ENCODE measurements at regions not wholly inside any gene's neighbourhood (a gene's known extent, or its start where the extent isn't known, plus 50 kb on each side); places are given as distances from the start of the nearest gene placed in this dataset.

GRCh38 chr6:145250436-145250835 is 484.9 kb downstream of the EPM2A start:
- no peak overlapping the region for H3K27ac Mint-ChIP-seq
- intact Hi-C loops (cut with micrococcal nuclease), result no loop called here
- ChIA-PET POLR2A (no interaction called here), CTCF (no interaction called here)
- no peak for ATAC-seq
- DNase-seq, result no peak
- H3K27me3 Mint-ChIP-seq, result no peaks in the 10 kb centered on the region
- no peaks in the 10 kb centered on the region for H3K36me3 Mint-ChIP-seq (ENCODE audit: low read depth)
- H3K9me3 Mint-ChIP-seq, result no peaks in the 10 kb centered on the region
- no peak overlapping the region for H3K4me3 Mint-ChIP-seq
- no peaks in the 10 kb centered on the region for H3K4me1 Mint-ChIP-seq (ENCODE audit: low read depth)
- TF ChIP-seq CTCF (IDR thresholded peaks at IDR 0.05), result no peak

GRCh38 chr6:145252737-145253136 is 482.6 kb downstream of the EPM2A start:
- no peak for ATAC-seq
- Mint-ChIP-seq H3K27ac (no peak overlapping the region), H3K36me3 (ENCODE audit: low read depth) (no peaks in the 10 kb centered on the region), H3K4me1 (ENCODE audit: low read depth) (no peaks in the 10 kb centered on the region), H3K4me3 (no peak overlapping the region), H3K27me3 (no peaks in the 10 kb centered on the region), H3K9me3 (no peaks in the 10 kb centered on the region)
- no peak for TF ChIP-seq CTCF (IDR thresholded peaks at IDR 0.05)
- intact Hi-C loops (cut with micrococcal nuclease), result no loop called here
- CTCF ChIA-PET, result interaction anchor here (1.5 kb wide), 1 partner anchor 12 kb away, joined by 3 read pairs; no protein-coding TSS in a partner anchor
- POLR2A ChIA-PET, result no interaction called here
- DNase-seq, result no peak

- Mint-ChIP-seq H3K36me3 (ENCODE audit: low read depth) (no peaks in the 10 kb centered on the region), H3K4me3 (no peak overlapping the region), H3K27me3 (no peaks in the 10 kb centered on the region), H3K9me3 (no peaks in the 10 kb centered on the region), H3K27ac (no peak overlapping the region), H3K4me1 (ENCODE audit: low read depth) (no peaks in the 10 kb centered on the region)
- TF ChIP-seq CTCF (IDR thresholded peaks at IDR 0.05), result no peak
- POLR2A ChIA-PET, result no interaction called here
- intact Hi-C loops (cut with micrococcal nuclease), result no loop called here
- no peak for DNase-seq
- no peak for ATAC-seq
- CTCF ChIA-PET, result interaction anchor here (0.7 kb wide), 1 partner anchor 60 kb away, joined by 3 read pairs; no protein-coding TSS in a partner anchor
Observed at GRCh38 chr6:145254649-145255401, 480.5 kb downstream of the EPM2A start.

- H3K36me3 Mint-ChIP-seq (ENCODE audit: low read depth), result no peaks in the 10 kb centered on the region
- intact Hi-C loops (cut with micrococcal nuclease), result no loop called here
- ATAC-seq (no peak), DNase-seq (no peak)
- ChIA-PET POLR2A (no interaction called here), CTCF (no interaction called here)
- no peak for TF ChIP-seq CTCF (IDR thresholded peaks at IDR 0.05)
- no peaks in the 10 kb centered on the region for H3K4me1 Mint-ChIP-seq (ENCODE audit: low read depth)
- no peak overlapping the region for H3K4me3 Mint-ChIP-seq
- no peaks in the 10 kb centered on the region for H3K9me3 Mint-ChIP-seq
- peaks cover 1% of the 10 kb centered on the region for H3K27me3 Mint-ChIP-seq
- H3K27ac Mint-ChIP-seq, result no peak overlapping the region
Observed at GRCh38 chr6:145257704-145258103, 477.6 kb downstream of the EPM2A start.

GRCh38 chr6:145258122-145258521 is 477.2 kb downstream of the EPM2A start:
- CTCF ChIA-PET, result no interaction called here
- no peak overlapping the region for H3K27ac Mint-ChIP-seq
- H3K4me3 Mint-ChIP-seq, result no peak overlapping the region
- POLR2A ChIA-PET, result no interaction called here
- intact Hi-C loops (cut with micrococcal nuclease), result no loop called here
- TF ChIP-seq CTCF (IDR thresholded peaks at IDR 0.05), result no peak
- H3K9me3 Mint-ChIP-seq, result no peaks in the 10 kb centered on the region
- H3K27me3 Mint-ChIP-seq, result peaks cover 1% of the 10 kb centered on the region
- H3K36me3 Mint-ChIP-seq (ENCODE audit: low read depth), result no peaks in the 10 kb centered on the region
- no peak for DNase-seq
- no peaks in the 10 kb centered on the region for H3K4me1 Mint-ChIP-seq (ENCODE audit: low read depth)
- ATAC-seq, result no peak
